ENCODE measurements at regions not wholly inside any gene's neighbourhood (a gene's known extent, or its start where the extent isn't known, plus 50 kb on each side); places are given as distances from the start of the nearest gene placed in this dataset.

DNA sequence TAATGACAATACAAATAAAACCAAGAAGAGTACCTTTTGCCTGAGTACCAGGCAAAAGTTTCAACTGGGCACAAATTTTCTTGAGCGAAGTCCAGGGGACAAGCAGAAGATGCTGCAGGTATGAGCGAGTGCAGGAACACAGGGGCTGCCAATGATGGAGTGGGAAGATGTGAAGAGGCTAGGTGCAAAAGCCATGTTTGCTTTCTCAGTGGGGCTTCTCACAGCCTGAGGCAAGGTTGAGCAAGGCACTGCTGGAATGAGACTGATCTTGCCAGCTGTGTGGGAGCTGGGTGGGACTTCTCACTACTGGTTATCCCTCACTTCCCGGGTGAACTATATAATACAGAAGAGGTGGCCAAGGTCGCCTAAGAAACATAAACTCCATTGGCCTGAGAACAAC, 1200.7 kb downstream of the SLITRK1 start:
- Mint-ChIP-seq H3K9me3 (no peaks in the 10 kb centered on the region), H3K27ac (ENCODE audit: low read depth) (no peak overlapping the region), H3K4me3 (no peak overlapping the region), H3K27me3 (no peaks in the 10 kb centered on the region), H3K4me1 (no peaks in the 10 kb centered on the region), H3K36me3 (ENCODE audit: insufficient read depth) (no peaks in the 10 kb centered on the region)
- ATAC-seq (replicated peaks; ENCODE audit: extremely low read depth, poor library complexity, severe bottlenecking) (no peak), DNase-seq (ENCODE audit: low spot score in 2 of 2) (no peak)

DNA sequence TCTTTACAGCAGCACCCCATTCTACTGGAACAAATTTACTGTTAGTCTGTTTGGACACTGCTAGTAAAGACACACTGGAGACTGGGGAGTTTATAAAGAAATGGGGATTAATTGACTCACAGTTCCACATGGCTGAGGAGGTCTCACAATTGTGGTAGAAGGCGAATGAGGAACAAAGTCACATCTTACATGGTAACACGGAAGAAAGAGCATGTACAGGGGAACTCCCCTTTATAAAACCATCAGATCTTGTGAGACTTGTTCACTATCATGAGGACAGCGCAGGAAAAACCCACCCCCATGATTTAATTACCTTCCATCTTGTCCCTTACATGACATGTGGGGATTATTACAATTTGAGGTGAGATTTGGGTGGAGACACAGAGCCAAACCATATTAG, 1204.2 kb downstream of the SLITRK1 start:
- Mint-ChIP-seq H3K27me3 (no peaks in the 10 kb centered on the region), H3K4me3 (no peak overlapping the region), H3K36me3 (ENCODE audit: insufficient read depth) (no peaks in the 10 kb centered on the region), H3K9me3 (no peaks in the 10 kb centered on the region), H3K4me1 (no peaks in the 10 kb centered on the region), H3K27ac (ENCODE audit: low read depth) (no peak overlapping the region)
- ATAC-seq (replicated peaks; ENCODE audit: extremely low read depth, poor library complexity, severe bottlenecking) (no peak), DNase-seq (ENCODE audit: low spot score in 2 of 2) (no peak)

DNA sequence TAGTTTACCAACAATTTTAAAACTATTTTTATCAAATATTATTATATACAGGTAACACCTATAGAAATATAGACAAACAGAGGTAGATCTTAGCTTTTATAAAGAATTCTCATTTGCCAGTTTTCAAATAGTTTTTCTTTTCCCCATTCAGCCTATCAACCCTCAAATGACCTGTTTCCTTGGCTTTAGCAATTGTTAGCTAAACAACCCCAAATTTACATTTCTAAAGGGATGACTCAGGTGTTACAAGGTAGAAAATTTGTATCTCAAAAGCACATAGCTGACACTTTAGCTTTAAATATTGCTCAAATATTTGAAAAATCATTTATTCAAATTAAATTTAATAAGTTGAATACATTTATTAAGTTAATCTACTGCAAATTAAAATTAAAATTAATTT, 1207.2 kb downstream of the SLITRK1 start:
- no peak overlapping the region for H3K4me3 Mint-ChIP-seq
- no peak for DNase-seq (ENCODE audit: low spot score in 2 of 2)
- ATAC-seq (replicated peaks; ENCODE audit: extremely low read depth, poor library complexity, severe bottlenecking), result no peak
- no peak overlapping the region for H3K27ac Mint-ChIP-seq (ENCODE audit: low read depth)
- no peaks in the 10 kb centered on the region for H3K27me3 Mint-ChIP-seq
- H3K36me3 Mint-ChIP-seq (ENCODE audit: insufficient read depth), result no peaks in the 10 kb centered on the region
- H3K9me3 Mint-ChIP-seq, result no peaks in the 10 kb centered on the region
- H3K4me1 Mint-ChIP-seq, result no peaks in the 10 kb centered on the region

DNA sequence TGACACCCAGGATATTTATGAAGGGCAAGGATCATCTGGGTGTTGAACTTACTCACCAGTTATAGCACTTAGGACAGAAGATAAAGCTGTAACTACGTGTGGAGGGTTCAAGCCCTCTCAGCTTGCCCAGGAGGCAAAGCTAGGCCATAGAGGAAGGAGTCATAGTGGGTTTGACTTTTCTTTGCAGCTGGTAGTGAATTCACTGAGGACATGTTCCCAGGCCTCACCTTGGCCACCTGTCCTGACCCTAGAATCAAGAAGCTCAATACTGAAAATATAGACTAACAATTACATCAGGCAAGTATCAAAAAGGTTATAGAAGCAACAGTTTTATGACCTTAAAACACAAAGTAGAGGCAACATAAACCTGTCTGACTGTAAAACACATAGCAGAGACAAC, 1207.7 kb downstream of the SLITRK1 start:
- Mint-ChIP-seq H3K4me3 (no peak overlapping the region), H3K27me3 (no peaks in the 10 kb centered on the region), H3K4me1 (no peaks in the 10 kb centered on the region), H3K9me3 (no peaks in the 10 kb centered on the region), H3K27ac (ENCODE audit: low read depth) (no peak overlapping the region), H3K36me3 (ENCODE audit: insufficient read depth) (no peaks in the 10 kb centered on the region)
- ATAC-seq (replicated peaks; ENCODE audit: extremely low read depth, poor library complexity, severe bottlenecking) (no peak), DNase-seq (ENCODE audit: low spot score in 2 of 2) (no peak)

DNA sequence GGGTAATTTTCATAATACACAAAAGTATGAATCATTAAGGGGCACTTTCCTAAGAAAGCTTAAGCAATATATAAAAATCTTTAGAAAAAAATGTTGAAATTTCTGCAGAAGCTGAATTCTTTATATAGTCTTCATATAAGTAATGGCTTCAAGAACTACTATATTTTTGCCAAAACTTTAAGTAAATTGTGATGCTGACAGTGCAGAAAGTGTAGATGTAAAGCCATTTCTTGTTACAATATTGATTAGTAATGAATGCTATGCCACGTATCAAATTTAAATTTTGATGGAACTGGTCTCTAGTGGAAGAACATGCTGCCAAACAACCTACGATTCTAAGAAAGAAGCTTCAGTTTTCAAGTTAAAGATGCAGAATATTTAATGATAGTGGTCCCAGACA, 1210.0 kb downstream of the SLITRK1 start:
- H3K27ac Mint-ChIP-seq (ENCODE audit: low read depth), result no peak overlapping the region
- H3K36me3 Mint-ChIP-seq (ENCODE audit: insufficient read depth), result no peaks in the 10 kb centered on the region
- no peak overlapping the region for H3K4me3 Mint-ChIP-seq
- DNase-seq (ENCODE audit: low spot score in 2 of 2) (no peak), ATAC-seq (replicated peaks; ENCODE audit: extremely low read depth, poor library complexity, severe bottlenecking) (no peak)
- no peaks in the 10 kb centered on the region for H3K27me3 Mint-ChIP-seq
- H3K9me3 Mint-ChIP-seq, result peaks cover 5% of the 10 kb centered on the region
- H3K4me1 Mint-ChIP-seq, result no peaks in the 10 kb centered on the region

DNA sequence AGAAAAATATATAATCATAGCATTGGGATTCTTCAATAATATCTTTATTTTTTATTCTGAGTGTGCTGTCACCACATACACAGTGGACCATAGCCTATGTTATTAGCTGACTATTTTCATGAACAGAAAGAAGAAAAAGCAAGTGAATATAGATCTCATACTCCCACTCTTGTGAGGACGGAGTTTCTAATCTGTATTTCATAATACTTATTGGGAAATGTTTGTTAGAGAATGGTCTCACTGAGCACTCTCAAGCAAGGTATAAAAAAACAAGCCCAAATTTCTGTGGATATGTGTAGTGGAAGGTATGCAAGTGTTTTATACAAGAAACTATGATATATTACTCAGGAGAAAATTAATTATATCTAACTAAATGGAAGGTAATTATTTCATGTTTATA, 1218.1 kb downstream of the SLITRK1 start:
- H3K9me3 Mint-ChIP-seq, result peaks cover 5% of the 10 kb centered on the region
- ATAC-seq (replicated peaks; ENCODE audit: extremely low read depth, poor library complexity, severe bottlenecking) (no peak), DNase-seq (ENCODE audit: low spot score in 2 of 2) (no peak)
- no peaks in the 10 kb centered on the region for H3K27me3 Mint-ChIP-seq
- no peaks in the 10 kb centered on the region for H3K4me1 Mint-ChIP-seq
- H3K4me3 Mint-ChIP-seq, result no peak overlapping the region
- H3K27ac Mint-ChIP-seq (ENCODE audit: low read depth), result no peak overlapping the region
- H3K36me3 Mint-ChIP-seq (ENCODE audit: insufficient read depth), result no peaks in the 10 kb centered on the region

DNA sequence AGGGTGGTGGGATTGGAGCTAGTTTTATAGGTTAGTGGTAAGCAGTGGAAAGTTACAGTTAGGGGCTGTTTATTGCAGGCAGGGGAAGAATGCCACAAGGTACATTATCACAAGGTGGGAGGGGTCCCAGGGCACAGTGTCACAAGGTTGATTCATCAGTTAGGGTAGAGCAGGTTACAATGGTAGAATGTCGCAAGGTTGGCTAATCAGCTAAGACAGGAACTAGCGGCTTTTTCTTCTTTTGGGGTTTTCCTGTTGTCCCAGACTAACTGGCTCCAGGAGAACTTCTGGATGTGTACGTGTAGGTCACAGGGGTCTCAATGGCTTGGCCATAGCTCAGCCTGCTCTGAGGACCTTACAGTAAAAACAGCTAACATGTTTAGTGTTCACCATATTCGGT, 1221.1 kb downstream of the SLITRK1 start:
- H3K4me1 Mint-ChIP-seq, result no peaks in the 10 kb centered on the region

DNA sequence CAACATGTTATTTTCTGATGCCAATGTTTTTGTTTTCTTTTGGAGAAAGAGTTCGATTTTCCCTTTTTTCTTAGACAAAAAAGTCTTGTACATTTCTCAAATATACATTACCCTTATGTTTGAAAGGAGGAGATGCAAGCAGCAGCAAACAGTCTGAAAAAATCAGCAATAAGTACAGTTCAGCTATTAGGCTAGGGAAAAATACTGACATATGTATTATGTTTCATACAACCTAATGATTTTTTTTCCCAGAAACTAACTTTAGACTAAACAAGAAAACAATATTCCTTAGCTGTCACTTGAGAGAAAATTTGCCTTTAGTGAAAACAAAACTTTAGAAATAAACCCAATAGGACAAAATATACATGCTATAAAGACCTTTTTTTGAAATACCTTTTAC, 1223.5 kb downstream of the SLITRK1 start:
- no peak overlapping the region for H3K27ac Mint-ChIP-seq (ENCODE audit: low read depth)
- no peaks in the 10 kb centered on the region for H3K9me3 Mint-ChIP-seq
- H3K36me3 Mint-ChIP-seq (ENCODE audit: insufficient read depth), result no peaks in the 10 kb centered on the region
- no peaks in the 10 kb centered on the region for H3K27me3 Mint-ChIP-seq
- H3K4me3 Mint-ChIP-seq, result no peak overlapping the region
- no peak for DNase-seq (ENCODE audit: low spot score in 2 of 2)
- ATAC-seq (replicated peaks; ENCODE audit: extremely low read depth, poor library complexity, severe bottlenecking), result no peak
- H3K4me1 Mint-ChIP-seq, result no peaks in the 10 kb centered on the region

More for the DNA sequence above, 1221.1 kb downstream of the SLITRK1 start:
- no peaks in the 10 kb centered on the region for H3K36me3 Mint-ChIP-seq (ENCODE audit: insufficient read depth)
- DNase-seq (ENCODE audit: low spot score in 2 of 2) (no peak), ATAC-seq (replicated peaks; ENCODE audit: extremely low read depth, poor library complexity, severe bottlenecking) (no peak)
- no peaks in the 10 kb centered on the region for H3K27me3 Mint-ChIP-seq
- H3K9me3 Mint-ChIP-seq, result no peaks in the 10 kb centered on the region
- no peak overlapping the region for H3K4me3 Mint-ChIP-seq
- no peak overlapping the region for H3K27ac Mint-ChIP-seq (ENCODE audit: low read depth)

DNA sequence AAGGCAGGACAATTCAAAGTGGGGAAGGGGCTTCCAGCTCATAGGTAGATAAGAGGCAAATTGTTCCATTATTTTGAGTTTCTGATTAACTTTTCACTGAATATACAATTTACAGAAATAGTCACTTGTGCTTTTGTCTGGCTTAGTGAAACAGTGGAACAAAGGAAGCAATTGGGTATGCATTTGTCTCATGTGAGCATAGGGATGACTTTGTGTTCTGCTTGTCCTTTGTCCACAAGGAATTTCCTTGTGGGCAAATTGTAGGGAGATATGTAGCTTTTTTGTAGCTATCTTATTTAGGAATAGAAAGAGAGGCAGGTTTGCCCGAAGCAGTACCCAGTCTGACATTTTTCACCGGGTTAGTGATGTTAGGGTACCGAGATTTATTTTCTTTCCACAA, 1224.8 kb downstream of the SLITRK1 start:
- no peaks in the 10 kb centered on the region for H3K27me3 Mint-ChIP-seq
- no peak for DNase-seq (ENCODE audit: low spot score in 2 of 2)
- H3K4me3 Mint-ChIP-seq, result no peak overlapping the region
- H3K9me3 Mint-ChIP-seq, result no peaks in the 10 kb centered on the region
- H3K27ac Mint-ChIP-seq (ENCODE audit: low read depth), result no peak overlapping the region
- no peaks in the 10 kb centered on the region for H3K4me1 Mint-ChIP-seq
- ATAC-seq (replicated peaks; ENCODE audit: extremely low read depth, poor library complexity, severe bottlenecking), result no peak
- no peaks in the 10 kb centered on the region for H3K36me3 Mint-ChIP-seq (ENCODE audit: insufficient read depth)

DNA sequence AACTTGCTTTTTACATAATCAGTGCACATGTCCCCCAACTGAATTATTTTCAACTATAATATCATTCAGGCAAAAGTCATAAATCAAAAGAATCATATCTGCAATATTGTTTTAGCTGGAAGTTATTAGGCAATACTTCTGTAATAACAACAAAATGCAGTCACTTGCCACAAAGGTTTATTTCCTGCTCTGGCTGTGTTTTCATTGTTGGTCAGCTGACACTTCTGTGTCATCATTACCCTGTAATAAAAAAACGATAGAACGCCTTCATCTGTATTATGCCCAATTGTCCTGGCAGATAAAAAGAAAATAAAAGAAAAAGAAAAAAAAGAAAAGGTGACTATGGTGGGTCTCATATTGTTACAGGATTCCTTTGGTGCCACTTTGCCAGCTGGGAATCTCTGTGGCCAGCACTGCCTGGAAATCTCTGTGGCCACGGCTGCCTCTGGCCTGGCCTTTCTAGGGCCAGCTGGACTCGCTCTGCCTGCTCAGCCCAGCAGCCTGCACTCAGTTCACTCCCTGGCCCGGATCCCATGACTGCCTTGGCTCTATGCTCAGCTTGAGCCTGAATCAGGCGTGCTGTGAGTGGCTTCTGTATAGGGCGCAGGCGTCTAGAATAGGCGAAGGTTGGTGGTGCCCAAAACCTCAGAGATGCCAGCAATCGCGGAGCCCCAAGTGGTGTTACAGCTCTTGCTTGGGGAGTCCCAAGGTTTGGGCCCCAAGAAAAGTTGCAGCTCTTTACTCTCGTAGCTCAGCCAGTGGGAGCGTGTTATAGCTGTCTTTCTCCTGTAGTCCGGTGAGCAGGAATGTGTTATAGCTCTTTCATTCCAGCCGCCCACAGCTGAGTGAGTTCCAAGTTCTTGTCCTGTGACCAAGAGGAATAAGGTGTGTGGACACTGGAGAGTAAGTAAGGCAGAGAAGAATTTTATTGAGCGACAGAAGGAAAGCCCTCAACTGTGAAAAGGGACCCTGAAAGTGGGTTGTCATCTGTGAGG, 1227.1 kb downstream of the SLITRK1 start:
- Mint-ChIP-seq H3K4me1 (no peaks in the 10 kb centered on the region), H3K36me3 (ENCODE audit: insufficient read depth) (no peaks in the 10 kb centered on the region), H3K27ac (ENCODE audit: low read depth) (no peak overlapping the region), H3K27me3 (no peaks in the 10 kb centered on the region), H3K4me3 (no peak overlapping the region), H3K9me3 (no peaks in the 10 kb centered on the region)
- ATAC-seq (replicated peaks; ENCODE audit: extremely low read depth, poor library complexity, severe bottlenecking) (no peak), DNase-seq (ENCODE audit: low spot score in 2 of 2) (no peak)

DNA sequence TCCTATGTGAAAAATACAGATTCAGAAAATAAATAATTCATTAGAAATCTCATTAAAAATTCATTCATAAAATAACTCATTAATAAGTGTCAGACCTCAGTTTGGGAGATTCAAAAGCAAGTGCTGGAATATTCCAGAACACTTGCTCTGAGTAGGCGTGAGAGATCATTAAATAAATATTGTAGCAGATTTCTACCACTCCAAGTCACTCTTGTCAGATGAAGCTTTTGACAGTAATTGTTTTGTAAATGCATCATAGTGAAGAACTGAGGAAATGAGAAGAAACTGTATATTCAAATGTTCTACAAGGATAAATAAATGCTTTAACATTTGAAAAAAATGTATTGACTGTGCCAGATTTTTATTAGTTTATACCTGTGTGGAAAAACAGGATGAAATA, 1228.1 kb downstream of the SLITRK1 start:
- no peaks in the 10 kb centered on the region for H3K36me3 Mint-ChIP-seq (ENCODE audit: insufficient read depth)
- H3K27ac Mint-ChIP-seq (ENCODE audit: low read depth), result no peak overlapping the region
- no peak for ATAC-seq (replicated peaks; ENCODE audit: extremely low read depth, poor library complexity, severe bottlenecking)
- no peaks in the 10 kb centered on the region for H3K27me3 Mint-ChIP-seq
- no peak overlapping the region for H3K4me3 Mint-ChIP-seq
- H3K4me1 Mint-ChIP-seq, result no peaks in the 10 kb centered on the region
- no peaks in the 10 kb centered on the region for H3K9me3 Mint-ChIP-seq
- no peak for DNase-seq (ENCODE audit: low spot score in 2 of 2)

DNA sequence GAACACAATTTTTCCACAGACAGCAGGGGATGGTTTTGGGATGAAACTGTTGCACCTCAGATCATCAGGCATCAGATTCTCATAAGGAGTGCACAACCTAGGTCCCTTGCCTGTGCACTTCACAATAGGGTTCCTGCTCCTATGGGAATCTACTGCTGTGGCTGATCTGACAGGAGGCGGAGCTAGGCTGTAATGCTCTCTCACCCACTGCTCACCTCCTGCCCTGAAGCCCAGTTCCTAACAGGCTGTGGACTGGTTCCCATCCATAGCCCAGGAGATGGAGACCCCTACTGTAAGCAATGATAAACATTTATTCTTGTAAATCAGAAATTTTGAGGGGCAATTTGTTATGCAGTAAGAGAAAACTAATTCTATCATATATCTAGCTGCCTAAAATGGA, 1234.7 kb downstream of the SLITRK1 start:
- H3K4me3 Mint-ChIP-seq, result no peak overlapping the region
- H3K36me3 Mint-ChIP-seq (ENCODE audit: insufficient read depth), result no peaks in the 10 kb centered on the region
- H3K4me1 Mint-ChIP-seq, result no peaks in the 10 kb centered on the region

DNA sequence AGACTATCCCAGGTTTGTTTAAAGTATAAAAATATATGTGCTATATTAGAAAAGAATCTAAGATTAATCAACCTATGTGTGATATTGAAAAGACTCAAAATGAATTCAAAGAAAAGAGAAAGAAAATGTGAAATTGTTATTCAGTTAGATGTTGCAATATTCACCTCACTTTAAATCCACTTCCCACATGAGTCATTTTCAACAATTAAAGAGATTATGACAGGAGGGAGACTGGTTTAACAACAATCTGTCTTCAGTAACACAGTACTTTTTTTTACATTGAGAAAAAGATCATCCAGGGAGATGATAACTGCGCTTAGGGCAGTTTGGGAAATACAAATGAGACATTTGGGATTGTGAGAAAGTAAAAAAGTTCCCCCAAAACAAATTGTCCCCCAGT, 1246.2 kb downstream of the SLITRK1 start:
- Mint-ChIP-seq H3K4me1 (no peaks in the 10 kb centered on the region), H3K27ac (ENCODE audit: low read depth) (no peak overlapping the region), H3K9me3 (peaks cover 7% of the 10 kb centered on the region), H3K36me3 (ENCODE audit: insufficient read depth) (no peaks in the 10 kb centered on the region), H3K27me3 (no peaks in the 10 kb centered on the region), H3K4me3 (no peak overlapping the region)
- DNase-seq (ENCODE audit: low spot score in 2 of 2) (no peak), ATAC-seq (replicated peaks; ENCODE audit: extremely low read depth, poor library complexity, severe bottlenecking) (no peak)

More for the DNA sequence above, 1234.7 kb downstream of the SLITRK1 start:
- DNase-seq (ENCODE audit: low spot score in 2 of 2) (no peak), ATAC-seq (replicated peaks; ENCODE audit: extremely low read depth, poor library complexity, severe bottlenecking) (no peak)
- Mint-ChIP-seq H3K27me3 (no peaks in the 10 kb centered on the region), H3K27ac (ENCODE audit: low read depth) (no peak overlapping the region), H3K9me3 (no peaks in the 10 kb centered on the region)
